Tibial artery (tissue), 4 donors: ENCODE measurements at regions not wholly inside any gene's neighbourhood (a gene's known extent, or its start where the extent isn't known, plus 50 kb on each side); places are given as distances from the start of the nearest gene placed in this dataset.

Experiments
- DNase-seq, 2 donors: peaks; one replicate each; pipeline ENCODE4 v3.0.0-alpha.2; 2019
- H3K27ac ChIP-seq, 2 donors: fragments of 200-600 bp; sonication (generic) in 1 of 2; 1 replicate in 1 of 2; 2 replicates in 1 of 2; pipeline ENCODE4 v1.5.1; 2018 to 2019; ENCODE audit warnings: mild to moderate bottlenecking in 1 of 2
- H3K27me3 ChIP-seq, 2 donors: fragments of 200-600 bp; sonication (generic) in 1 of 2; one replicate each; pipeline versions ENCODE4 v1.5.1 to v1.6.0; 2016 to 2019
- H3K36me3 ChIP-seq, 3 donors: fragments of 200-600 bp; sonication (generic) in 2 of 3; one replicate each; pipeline ENCODE4 v1.5.1; 2016 to 2019; ENCODE audit warnings: mild to moderate bottlenecking in 2 of 3
- H3K4me1 ChIP-seq, 4 donors: fragments of 200-600 bp; sonication (generic) in 2 of 4; 1 replicate in 3 of 4; 2 replicates in 1 of 4; pipeline ENCODE4 v1.5.1; 2016 to 2019
- H3K4me3 ChIP-seq, 2 donors: fragments of 200-600 bp; sonication (generic) in 1 of 2; 1 replicate in 1 of 2; 2 replicates in 1 of 2; pipeline ENCODE4 v1.5.1; 2018 to 2019; ENCODE audit warnings: mild to moderate bottlenecking in 2 of 2
- H3K9me3 ChIP-seq, 3 donors: fragments of 200-600 bp; sonication (generic) in 1 of 3; one replicate each; pipeline ENCODE4 v1.5.1; 2016 to 2019
- CTCF ChIP-seq, 2 experiments: fragments of 200-600 bp in 1 of 2; fragments of 450-650 bp in 1 of 2; IDR thresholded peaks; one replicate each; pipeline ENCODE4 v1.5.1; 2017 to 2019; ENCODE audit warnings: antibody characterized with exemption in 2 of 2, mild to moderate bottlenecking in 1 of 2, moderate library complexity in 1 of 2
- intact Hi-C: fragments of 100-400 bp; cut with DNase I; formaldehyde crosslinking; loops from one replicate; pipeline ENCODE4 v1.15.0; 2023; ENCODE audit warnings: low total_unique reads

GRCh38 chr6:77021232-77021631, 442.1 kb downstream of the HTR1B start:
- no peak overlapping the region for H3K4me3 ChIP-seq
- DNase-seq, result no peak
- no peak overlapping the region for H3K27ac ChIP-seq
- no peak for TF ChIP-seq CTCF (IDR thresholded peaks at IDR 0.05)
- no peaks in the 10 kb centered on the region for H3K36me3 ChIP-seq
- intact Hi-C loops, result no loop called here
- no peaks in the 10 kb centered on the region for H3K9me3 ChIP-seq
- peaks cover 0 to 12% (median 2%) of the 10 kb centered on the region in 4 donors for H3K4me1 ChIP-seq
- no peaks in the 10 kb centered on the region for H3K27me3 ChIP-seq

- Histone ChIP-seq H3K27me3 (no peaks in the 10 kb centered on the region), H3K27ac (no peak overlapping the region), H3K4me3 (no peak overlapping the region), H3K9me3 (no peaks in the 10 kb centered on the region), H3K36me3 (no peaks in the 10 kb centered on the region), H3K4me1 (peaks cover 0 to 5% (median 0%) of the 10 kb centered on the region in 4 donors)
- intact Hi-C loops, result no loop called here
- no peak for DNase-seq
- no peak for TF ChIP-seq CTCF (IDR thresholded peaks at IDR 0.05)
These were observed 444.2 kb downstream of the HTR1B start for GRCh38 chr6:77019081-77019480.

GRCh38 chr6:77017537-77017936, 445.8 kb downstream of the HTR1B start:
- Histone ChIP-seq H3K4me1 (peaks cover 0 to 5% (median 0%) of the 10 kb centered on the region in 4 donors), H3K27ac (no peak overlapping the region), H3K9me3 (no peaks in the 10 kb centered on the region), H3K36me3 (no peaks in the 10 kb centered on the region), H3K4me3 (no peak overlapping the region), H3K27me3 (no peaks in the 10 kb centered on the region)
- intact Hi-C loops, result no loop called here
- TF ChIP-seq CTCF (IDR thresholded peaks at IDR 0.05), result no peak
- no peak for DNase-seq

- H3K36me3 ChIP-seq, result no peaks in the 10 kb centered on the region
- no peaks in the 10 kb centered on the region for H3K4me1 ChIP-seq
- TF ChIP-seq CTCF (IDR thresholded peaks at IDR 0.05), result no peak
- peak overlapping the region in 1 of 2 donors; percentile 28 for H3K27ac ChIP-seq
- H3K27me3 ChIP-seq, result no peaks in the 10 kb centered on the region
- DNase-seq, result no peak
- peaks cover 0 to 6% (median 0%) of the 10 kb centered on the region in 3 donors for H3K9me3 ChIP-seq
- no peak overlapping the region for H3K4me3 ChIP-seq
- intact Hi-C loops, result no loop called here
These were observed 447.9 kb downstream of the HTR1B start for GRCh38 chr6:77015350-77015749.

GRCh38 chr6:77011929-77012545, 451.3 kb downstream of the HTR1B start:
- intact Hi-C loops, result no loop called here

More at GRCh38 chr6:77011929-77012545, 451.3 kb downstream of the HTR1B start:
- no peak overlapping the region for H3K4me3 ChIP-seq
- TF ChIP-seq CTCF (IDR thresholded peaks at IDR 0.05), result no peak
- no peak overlapping the region for H3K27ac ChIP-seq
- H3K27me3 ChIP-seq, result no peaks in the 10 kb centered on the region
- H3K9me3 ChIP-seq, result peaks cover 0 to 6% (median 0%) of the 10 kb centered on the region in 3 donors
- no peaks in the 10 kb centered on the region for H3K36me3 ChIP-seq
- H3K4me1 ChIP-seq, result no peaks in the 10 kb centered on the region
- no peak for DNase-seq
